ENCODE measurements at regions not wholly inside any gene's neighbourhood (a gene's known extent, or its start where the extent isn't known, plus 50 kb on each side); places are given as distances from the start of the nearest gene placed in this dataset.

DNA sequence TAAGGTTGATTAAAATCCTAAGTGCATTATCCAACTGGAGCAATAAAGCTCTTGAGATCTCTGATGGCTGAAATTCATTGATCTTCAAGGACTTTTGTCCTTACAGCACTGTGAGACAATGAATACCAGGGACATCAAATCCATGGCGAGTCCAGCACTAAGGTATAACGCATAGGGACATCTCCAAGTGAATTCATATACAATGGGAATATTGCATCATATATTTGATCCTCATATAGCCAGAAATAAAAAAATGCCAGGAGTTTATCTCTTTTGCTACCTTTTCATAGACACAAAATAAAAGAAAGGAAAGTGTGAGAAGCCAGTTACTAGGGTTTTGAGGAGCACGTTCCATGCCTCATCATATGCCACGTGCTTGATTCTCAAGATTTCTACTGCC, 112.5 kb upstream of the CDH13 start:
- peaks cover 6% of the 10 kb centered on the region for H3K27me3 ChIP-seq (ENCODE audit: insufficient read depth, poor library complexity, severe bottlenecking)
- H3K27ac ChIP-seq (replicated peaks) = no peak overlapping the region
- TF ChIP-seq SPI1 (IDR thresholded peaks at IDR 0.05; ENCODE audit: borderline replicate concordance, low read depth) (no peak), GABPA (IDR thresholded peaks at IDR 0.05; ENCODE audit: low read depth) (no peak), CTCF (IDR thresholded peaks at IDR 0.05; ENCODE audit: insufficient read depth, low read length) (no peak), POLR2AphosphoS5 (IDR thresholded peaks at IDR 0.05; ENCODE audit: low read depth) (no peak)
- TF ChIP-seq, protein P1, sequence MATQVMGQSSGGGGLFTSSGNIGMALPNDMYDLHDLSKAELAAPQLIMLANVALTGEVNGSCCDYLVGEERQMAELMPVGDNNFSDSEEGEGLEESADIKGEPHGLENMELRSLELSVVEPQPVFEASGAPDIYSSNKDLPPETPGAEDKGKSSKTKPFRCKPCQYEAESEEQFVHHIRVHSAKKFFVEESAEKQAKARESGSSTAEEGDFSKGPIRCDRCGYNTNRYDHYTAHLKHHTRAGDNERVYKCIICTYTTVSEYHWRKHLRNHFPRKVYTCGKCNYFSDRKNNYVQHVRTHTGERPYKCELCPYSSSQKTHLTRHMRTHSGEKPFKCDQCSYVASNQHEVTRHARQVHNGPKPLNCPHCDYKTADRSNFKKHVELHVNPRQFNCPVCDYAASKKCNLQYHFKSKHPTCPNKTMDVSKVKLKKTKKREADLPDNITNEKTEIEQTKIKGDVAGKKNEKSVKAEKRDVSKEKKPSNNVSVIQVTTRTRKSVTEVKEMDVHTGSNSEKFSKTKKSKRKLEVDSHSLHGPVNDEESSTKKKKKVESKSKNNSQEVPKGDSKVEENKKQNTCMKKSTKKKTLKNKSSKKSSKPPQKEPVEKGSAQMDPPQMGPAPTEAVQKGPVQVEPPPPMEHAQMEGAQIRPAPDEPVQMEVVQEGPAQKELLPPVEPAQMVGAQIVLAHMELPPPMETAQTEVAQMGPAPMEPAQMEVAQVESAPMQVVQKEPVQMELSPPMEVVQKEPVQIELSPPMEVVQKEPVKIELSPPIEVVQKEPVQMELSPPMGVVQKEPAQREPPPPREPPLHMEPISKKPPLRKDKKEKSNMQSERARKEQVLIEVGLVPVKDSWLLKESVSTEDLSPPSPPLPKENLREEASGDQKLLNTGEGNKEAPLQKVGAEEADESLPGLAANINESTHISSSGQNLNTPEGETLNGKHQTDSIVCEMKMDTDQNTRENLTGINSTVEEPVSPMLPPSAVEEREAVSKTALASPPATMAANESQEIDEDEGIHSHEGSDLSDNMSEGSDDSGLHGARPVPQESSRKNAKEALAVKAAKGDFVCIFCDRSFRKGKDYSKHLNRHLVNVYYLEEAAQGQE (IDR thresholded peaks at IDR 0.05; ENCODE audit: insufficient replicate concordance, low read depth) = no peak
- no peak overlapping the region for H3K4me3 ChIP-seq (replicated peaks; ENCODE audit: insufficient read depth, low read length)
- no peak for DNase-seq (ENCODE audit: low read depth in 1 of 2, low spot score in 1 of 2)

- H3K27ac ChIP-seq (replicated peaks) = no peak overlapping the region
- no peak for TF ChIP-seq POLR2AphosphoS5 (IDR thresholded peaks at IDR 0.05; ENCODE audit: low read depth)
- no peak for TF ChIP-seq CTCF (IDR thresholded peaks at IDR 0.05; ENCODE audit: insufficient read depth, low read length)
- no peak for TF ChIP-seq SPI1 (IDR thresholded peaks at IDR 0.05; ENCODE audit: borderline replicate concordance, low read depth)
- TF ChIP-seq, protein P1 (IDR thresholded peaks at IDR 0.05; ENCODE audit: insufficient replicate concordance, low read depth) = no peak
- no peak for TF ChIP-seq GABPA (IDR thresholded peaks at IDR 0.05; ENCODE audit: low read depth)
- no peak overlapping the region for H3K4me3 ChIP-seq (replicated peaks; ENCODE audit: insufficient read depth, low read length)
- no peaks in the 10 kb centered on the region for H3K27me3 ChIP-seq (ENCODE audit: insufficient read depth, poor library complexity, severe bottlenecking)
- no peak for DNase-seq (ENCODE audit: low read depth in 1 of 2, low spot score in 1 of 2)
Observed at GRCh38 chr16:82510789-82511305, 115.9 kb upstream of the CDH13 start.

- no peaks in the 10 kb centered on the region for H3K27me3 ChIP-seq (ENCODE audit: insufficient read depth, poor library complexity, severe bottlenecking)
- no peak for DNase-seq (ENCODE audit: low read depth in 1 of 2, low spot score in 1 of 2)
- TF ChIP-seq CTCF (IDR thresholded peaks at IDR 0.05; ENCODE audit: insufficient read depth, low read length) (no peak), GABPA (IDR thresholded peaks at IDR 0.05; ENCODE audit: low read depth) (no peak)
- TF ChIP-seq, protein P1 (IDR thresholded peaks at IDR 0.05; ENCODE audit: insufficient replicate concordance, low read depth) = no peak
- no peak overlapping the region for H3K4me3 ChIP-seq (replicated peaks; ENCODE audit: insufficient read depth, low read length)
- no peak overlapping the region for H3K27ac ChIP-seq (replicated peaks)
Observed at GRCh38 chr16:82509691-82510430, 116.9 kb upstream of the CDH13 start.
